ENCODE measurements at regions not wholly inside any gene's neighbourhood (a gene's known extent, or its start where the extent isn't known, plus 50 kb on each side); places are given as distances from the start of the nearest gene placed in this dataset.

- TF ChIP-seq CTCF (IDR thresholded peaks at IDR 0.05), result no peak
- no peak for TF ChIP-seq POLR2A (IDR thresholded peaks at IDR 0.05)
These were observed 128.4 kb upstream of the TP63 start for GRCh38 chr3:189502676-189503257.
